HCT116 (cell line): ENCODE measurements at regions not wholly inside any gene's neighbourhood (a gene's known extent, or its start where the extent isn't known, plus 50 kb on each side); places are given as distances from the start of the nearest gene placed in this dataset.

Experiments
- ATAC-seq: fragments of 200-7000 bp; cut with Tn5 transposase; 2 replicates; pipeline ENCODE4 v1.9.1; 2020; ENCODE audit warnings: mild to moderate bottlenecking, moderate library complexity
- BruUV-seq: library from RNA; stranded (reverse); fragments of 400-500 nt; replicated peaks from 2 replicates; lab custom pipeline; 2021; lab: Mats Ljungman, UMichigan
- CTCF ChIA-PET: fragments of 300-600 bp; sonication (Branson Sonifier 250); formaldehyde crosslinking; loops from one replicate; lab custom pipeline; 2021; ENCODE audit warnings: antibody characterized with exemption; lab: Charles Lee
- POLR2A ChIA-PET: fragments of 300-600, 350-600 bp; sonication (Branson Sonifier 250); formaldehyde crosslinking; loops from one replicate; lab custom pipeline; 2021; ENCODE audit warnings: antibody characterized with exemption; lab: Charles Lee
- RAD21 ChIA-PET, 2 experiments: fragments of 300-600 bp; sonication (Branson Sonifier 250); formaldehyde crosslinking; loops; one replicate each; lab custom pipeline; 2023; ENCODE audit warnings: low total read pairs in 2 of 2; ENCODE audit not compliant: uncharacterized antibody in 2 of 2, unreplicated experiment in 2 of 2, low non-redundant PET in 1 of 2; lab: Charles Lee
- DNase-seq: peaks from one replicate; pipeline ENCODE4 v3.0.0-alpha.2; 2010; ENCODE audit warnings: low read depth, low spot score
- H2AFZ ChIP-seq: fragments of 200-600 bp; shearing (Covaris generic), sonication (generic); 2 replicates; pipeline ENCODE4 v1.6.1; 2017; ENCODE audit warnings: low read depth, mixed run types, mixed read lengths, antibody characterized with exemption, low read length; ENCODE audit not compliant: poor library complexity, severe bottlenecking
- H3K27ac ChIP-seq: 2 replicates; pipeline ENCODE4 v1.5.1; 2012; ENCODE audit warnings: low read depth, low read length
- H3K27me3 ChIP-seq: fragments of 200-600 bp; sonication (generic); 2 replicates; pipeline ENCODE4 v1.6.1; 2016; ENCODE audit warnings: mixed run types, low read length, mixed read lengths; ENCODE audit not compliant: insufficient read depth
- H3K36me3 ChIP-seq, 2 experiments: fragments of 200-500 bp in 1 of 2; fragments of 200-600 bp in 1 of 2; sonication (Bioruptor generic) in 1 of 2; sonication (generic) in 1 of 2; 2 replicates each; pipeline versions ENCODE4 v1.5.1 to v1.6.1; 2014 to 2016; ENCODE audit warnings: low read length in 2 of 2, inconsistent platforms in 1 of 2, mixed read lengths in 1 of 2, mixed run types in 1 of 2; ENCODE audit not compliant: insufficient read depth in 2 of 2, control insufficient read depth in 1 of 2
- H3K4me1 ChIP-seq, 2 experiments: fragments of 200-600 bp in 1 of 2; sonication (generic) in 1 of 2; 2 replicates each; pipeline versions ENCODE4 v1.5.1 to v1.6.1; 2012 to 2017; ENCODE audit warnings: low read length in 2 of 2, inconsistent platforms in 1 of 2, mild to moderate bottlenecking in 1 of 2, mixed read lengths in 1 of 2, mixed run types in 1 of 2, moderate library complexity in 1 of 2; ENCODE audit not compliant: insufficient read depth in 2 of 2, control insufficient read depth in 1 of 2
- H3K4me2 ChIP-seq: fragments of 200-600 bp; sonication (generic); 2 replicates; pipeline ENCODE4 v1.6.1; 2017; ENCODE audit warnings: mixed run types, low read length, mixed read lengths
- H3K4me3 ChIP-seq, 2 experiments: fragments of 200-600 bp in 1 of 2; sonication (generic) in 1 of 2; replicated peaks in 1 of 2; 2 replicates each; pipeline ENCODE4 v1.5.1; 2011 to 2016; ENCODE audit warnings: low read length in 2 of 2, control low read depth in 1 of 2, low read depth in 1 of 2, mild to moderate bottlenecking in 1 of 2, mixed read lengths in 1 of 2, mixed run types in 1 of 2
- H3K79me2 ChIP-seq: fragments of 200-600 bp; sonication (generic); 2 replicates; pipeline ENCODE4 v1.6.1; 2017; ENCODE audit warnings: mild to moderate bottlenecking, mixed run types, low read length, moderate library complexity, mixed read lengths; ENCODE audit not compliant: insufficient read depth
- H3K9ac ChIP-seq: fragments of 200-600 bp; sonication (generic); 2 replicates; pipeline ENCODE4 v1.6.1; 2016; ENCODE audit warnings: low read length, mixed read lengths
- H3K9me2 ChIP-seq: fragments of 200-600 bp; sonication (generic), shearing (Covaris generic); 2 replicates; pipeline ENCODE4 v1.6.1; 2017; ENCODE audit warnings: mixed run types, mild to moderate bottlenecking, moderate library complexity; ENCODE audit not compliant: insufficient read depth
- H3K9me3 ChIP-seq, 2 experiments: fragments of 200-500 bp in 1 of 2; fragments of 200-600 bp in 1 of 2; sonication (Bioruptor generic) in 1 of 2; sonication (generic) in 1 of 2; 2 replicates each; pipeline ENCODE4 v1.6.1; 2014 to 2017; ENCODE audit warnings: low read length in 2 of 2, mixed read lengths in 2 of 2, inconsistent platforms in 1 of 2, low read depth in 1 of 2, mild to moderate bottlenecking in 1 of 2, mixed run types in 1 of 2, moderate library complexity in 1 of 2; ENCODE audit not compliant: control insufficient read depth in 1 of 2, insufficient read depth in 1 of 2
- H4K20me1 ChIP-seq: fragments of 200-600 bp; sonication (generic), shearing (Covaris generic); 2 replicates; pipeline ENCODE4 v1.6.1; 2017; ENCODE audit warnings: mixed run types, mild to moderate bottlenecking, moderate library complexity; ENCODE audit not compliant: insufficient read depth
- CBX3 ChIP-seq: IDR thresholded peaks from 2 replicates; pipeline ENCODE4 v1.6.1; 2012; ENCODE audit warnings: low read depth
- EGR1 ChIP-seq: IDR thresholded peaks from 2 replicates; pipeline ENCODE4 v1.6.1; 2012; ENCODE audit warnings: low read depth
- ELF1 ChIP-seq: IDR thresholded peaks from 2 replicates; pipeline ENCODE4 v1.6.1; 2012; ENCODE audit warnings: low read depth, borderline replicate concordance
- EZH2phosphoT487 ChIP-seq: fragments of 200-600 bp; IDR thresholded peaks from 2 replicates; pipeline ENCODE4 v1.6.1; 2018; ENCODE audit warnings: antibody characterized with exemption, borderline replicate concordance
- FOSL1 ChIP-seq: IDR thresholded peaks from 2 replicates; pipeline ENCODE4 v1.6.1; 2012; ENCODE audit warnings: low read depth
- JUND ChIP-seq: IDR thresholded peaks from 2 replicates; pipeline ENCODE4 v1.6.1; 2012
- POLR2A ChIP-seq: IDR thresholded peaks from 2 replicates; pipeline ENCODE4 v1.7.0; 2011; ENCODE audit warnings: borderline replicate concordance; ENCODE audit not compliant: insufficient read depth, insufficient read length; ENCODE audit errors: extremely low read depth
- RAD21 ChIP-seq: IDR thresholded peaks from 2 replicates; pipeline ENCODE4 v1.6.1; 2012; ENCODE audit warnings: low read depth, mild to moderate bottlenecking
- REST ChIP-seq: IDR thresholded peaks from 2 replicates; pipeline ENCODE4 v1.6.1; 2012; ENCODE audit warnings: low read depth
- SIN3A ChIP-seq: IDR thresholded peaks from 2 replicates; pipeline ENCODE4 v1.6.1; 2012; ENCODE audit warnings: low read depth
- YY1 ChIP-seq: IDR thresholded peaks from 2 replicates; pipeline ENCODE4 v1.6.1; 2011; ENCODE audit warnings: low read length, low read depth, moderate library complexity, mild to moderate bottlenecking; ENCODE audit not compliant: insufficient replicate concordance; ENCODE audit errors: extremely low read depth
- ZBTB33 ChIP-seq: IDR thresholded peaks from 2 replicates; pipeline ENCODE4 v1.6.1; 2011; ENCODE audit warnings: mild to moderate bottlenecking, low read length, moderate library complexity; ENCODE audit not compliant: insufficient replicate concordance; ENCODE audit errors: extremely low read depth
- ZFX ChIP-seq: fragments of 450-650 bp; IDR thresholded peaks from 2 replicates; pipeline ENCODE4 v1.6.1; 2017
- ZNF274 ChIP-seq: fragments of 200-500 bp; sonication (Bioruptor generic); IDR thresholded peaks from 2 replicates; pipeline ENCODE4 v1.6.1; 2014; ENCODE audit warnings: mild to moderate bottlenecking, low read depth, low read length, inconsistent platforms
- intact Hi-C: fragments of 100-400 bp; cut with micrococcal nuclease; formaldehyde crosslinking; loops from 2 replicates; pipeline ENCODE4 v1.10.0; 2022

GRCh38 chr6:126172131-126172530 is 167.8 kb upstream of the CENPW start:
- no peak for DNase-seq
- POLR2A ChIA-PET, result no interaction called here
- no peaks in the 10 kb centered on the region for H3K9me2 ChIP-seq
- no peaks in the 10 kb centered on the region for H3K36me3 ChIP-seq
- intact Hi-C loops, result loop anchor here (10.0 kb wide), 2 partner anchors 397 to 933 kb away; no protein-coding TSS in a partner anchor
- H3K9ac ChIP-seq, result no peak overlapping the region
- H3K27ac ChIP-seq, result no peak overlapping the region
- no peaks in the 10 kb centered on the region for H4K20me1 ChIP-seq
- no peaks in the 10 kb centered on the region for H3K4me1 ChIP-seq
- H3K9me3 ChIP-seq, result no peaks in the 10 kb centered on the region
- no peaks in the 10 kb centered on the region for H3K79me2 ChIP-seq
- ATAC-seq, result no peak
- no peak overlapping the region for H3K4me2 ChIP-seq
- H3K4me3 ChIP-seq, result no peak overlapping the region
- BruUV-seq, result no TSS peak
- no peak overlapping the region for H2AFZ ChIP-seq
- no peaks in the 10 kb centered on the region for H3K27me3 ChIP-seq
- RAD21 ChIA-PET, result no interaction called here
- CTCF ChIA-PET, result no interaction called here
- TF ChIP-seq CBX3 (no peak), EZH2phosphoT487 (no peak), EGR1 (no peak), ZBTB33 (no peak), YY1 (no peak), ZFX (no peak), SIN3A (no peak), POLR2A (no peak), ZNF274 (no peak), RAD21 (no peak), REST (no peak), ELF1 (no peak), FOSL1 (no peak), JUND (no peak)
